ENCODE measurements at regions not wholly inside any gene's neighbourhood (a gene's known extent, or its start where the extent isn't known, plus 50 kb on each side); places are given as distances from the start of the nearest gene placed in this dataset.

DNA sequence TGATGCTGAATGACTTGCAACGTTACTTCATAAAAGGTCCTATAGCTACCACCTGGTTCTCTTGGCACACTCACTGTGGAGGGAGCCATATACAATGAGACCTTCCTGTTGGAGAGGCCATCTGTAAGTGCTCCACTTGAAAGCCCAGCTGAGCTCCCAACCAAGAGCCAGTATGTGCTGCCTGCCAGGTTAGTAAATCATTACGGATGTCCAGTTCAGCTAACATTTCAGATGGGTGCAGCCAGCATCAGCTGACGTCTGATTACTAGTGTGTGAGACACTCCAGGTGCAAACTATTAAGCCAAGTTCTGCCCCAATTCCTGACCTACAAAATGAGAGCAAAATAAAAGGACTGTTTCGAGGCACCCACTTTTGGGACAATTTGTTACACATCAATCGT, 274.4 kb upstream of the ROBO2 start:
- no peak for TF ChIP-seq POLR2AphosphoS5 (IDR thresholded peaks at IDR 0.05; ENCODE audit: low read depth, low read length)
- TF ChIP-seq POLR2A (IDR thresholded peaks at IDR 0.05; ENCODE audit: low read depth, low read length), result no peak
- no peak for TF ChIP-seq TAF1 (IDR thresholded peaks at IDR 0.05; ENCODE audit: borderline replicate concordance, low read depth, low read length)

Measured in GM12892 (cell line).